CD14-positive monocyte (primary cell): ENCODE measurements at regions not wholly inside any gene's neighbourhood (a gene's known extent, or its start where the extent isn't known, plus 50 kb on each side); places are given as distances from the start of the nearest gene placed in this dataset.
A peak's percentile ranks its signal among the peaks of the same experiment; 100 is the strongest.

Experiments used
- DNase-seq, 3 donors: peaks; one replicate each; pipeline ENCODE4 v3.0.0-alpha.2; 2011 to 2022
- H2AFZ ChIP-seq: 2 replicates; pipeline ENCODE4 v1.6.0; 2012; ENCODE audit warnings: mild to moderate bottlenecking, low read depth, low read length, inconsistent platforms; ENCODE audit not compliant: insufficient read depth, poor library complexity, severe bottlenecking
- H3K27ac ChIP-seq, 2 donors: 1 replicate in 1 of 2; 2 replicates in 1 of 2; pipeline ENCODE4 v1.5.1; 2012 to 2013; ENCODE audit warnings: low read length in 2 of 2, control low read depth in 1 of 2, inconsistent platforms in 1 of 2, low read depth in 1 of 2, mild to moderate bottlenecking in 1 of 2
- H3K27me3 ChIP-seq, 2 donors: one replicate each; pipeline versions ENCODE4 v1.6.0 to v1.6.1; 2011 to 2013; ENCODE audit warnings: low read length in 2 of 2; ENCODE audit not compliant: control insufficient read depth in 2 of 2, insufficient read depth in 2 of 2
- H3K36me3 ChIP-seq, 2 donors: replicated peaks in 1 of 2; 1 replicate in 1 of 2; 2 replicates in 1 of 2; pipeline versions ENCODE4 v1.5.1 to v1.6.1; 2012 to 2013; ENCODE audit warnings: low read length in 2 of 2, control low read depth in 1 of 2, inconsistent platforms in 1 of 2, mild to moderate bottlenecking in 1 of 2; ENCODE audit not compliant: insufficient read depth in 2 of 2, control insufficient read depth in 1 of 2
- H3K4me1 ChIP-seq, 2 donors: 1 replicate in 1 of 2; 2 replicates in 1 of 2; pipeline versions ENCODE4 v1.5.1 to v1.6.1; 2012 to 2013; ENCODE audit warnings: low read length in 2 of 2, control low read depth in 1 of 2, inconsistent platforms in 1 of 2, mild to moderate bottlenecking in 1 of 2, moderate library complexity in 1 of 2; ENCODE audit not compliant: insufficient read depth in 2 of 2, control insufficient read depth in 1 of 2
- H3K4me2 ChIP-seq: replicated peaks from 2 replicates; pipeline ENCODE3; 2012; ENCODE audit warnings: low read length, moderate library complexity, mild to moderate bottlenecking; ENCODE audit not compliant: poor library complexity, severe bottlenecking; ENCODE audit errors: extremely low read depth
- H3K4me3 ChIP-seq, 3 experiments: fragments of 200-600 bp in 1 of 3; sonication (generic) in 1 of 3; replicated peaks in 1 of 3; 1 replicate in 2 of 3; 2 replicates in 1 of 3; pipeline ENCODE4 v1.5.1; 2011 to 2013; ENCODE audit warnings: low read length in 3 of 3, mild to moderate bottlenecking in 3 of 3, control low read depth in 2 of 3, low read depth in 2 of 3, inconsistent platforms in 1 of 3, moderate library complexity in 1 of 3
- H3K79me2 ChIP-seq: 2 replicates; pipeline ENCODE4 v1.6.0; 2012; ENCODE audit warnings: mild to moderate bottlenecking, control low read depth, inconsistent platforms, low read length, moderate library complexity; ENCODE audit not compliant: insufficient read depth
- H3K9ac ChIP-seq: 2 replicates; pipeline ENCODE4 v1.6.0; 2017; ENCODE audit warnings: low read length, mild to moderate bottlenecking; ENCODE audit not compliant: insufficient read depth, poor library complexity, severe bottlenecking
- H3K9me3 ChIP-seq, 2 donors: replicated peaks in 1 of 2; 1 replicate in 1 of 2; 2 replicates in 1 of 2; pipeline versions ENCODE4 v1.5.1 to v1.6.1; 2012 to 2013; ENCODE audit warnings: low read length in 2 of 2, control low read depth in 1 of 2; ENCODE audit not compliant: control insufficient read depth in 1 of 2, insufficient read depth in 1 of 2
- H4K20me1 ChIP-seq: 2 replicates; pipeline ENCODE4 v1.6.0; 2012; ENCODE audit warnings: mild to moderate bottlenecking, low read length, control low read depth, moderate library complexity; ENCODE audit not compliant: insufficient read depth
- H3K27ac Mint-ChIP-seq, 7 donors: one replicate each; pipeline ENCODE4 v1.8.0; 2020; ENCODE audit warnings: mild to moderate bottlenecking in 7 of 7, mixed read lengths in 7 of 7, moderate library complexity in 6 of 7, inconsistent platforms in 2 of 7
- H3K27me3 Mint-ChIP-seq, 3 donors: one replicate each; pipeline ENCODE4 v1.8.0; 2021 to 2022; ENCODE audit warnings: low read depth in 3 of 3, mild to moderate bottlenecking in 3 of 3, mixed read lengths in 3 of 3, moderate library complexity in 3 of 3, inconsistent platforms in 1 of 3
- H3K36me3 Mint-ChIP-seq, 2 donors: one replicate each; pipeline ENCODE4 v1.8.0; 2020; ENCODE audit warnings: mixed read lengths in 2 of 2, inconsistent platforms in 1 of 2, mild to moderate bottlenecking in 1 of 2
- H3K4me1 Mint-ChIP-seq: one replicate; pipeline ENCODE4 v1.8.0; 2020; ENCODE audit warnings: mild to moderate bottlenecking, mixed read lengths
- H3K4me3 Mint-ChIP-seq, 2 donors: one replicate each; pipeline ENCODE4 v1.8.0; 2020; ENCODE audit warnings: mild to moderate bottlenecking in 2 of 2, mixed read lengths in 2 of 2, moderate library complexity in 1 of 2
- H3K9me3 Mint-ChIP-seq, 7 donors: one replicate each; pipeline ENCODE4 v1.8.0; 2020 to 2022; ENCODE audit warnings: mixed read lengths in 7 of 7, mild to moderate bottlenecking in 6 of 7, moderate library complexity in 6 of 7, inconsistent platforms in 2 of 7
- WGBS: methylation state at CpG from one replicate; pipeline ENCODE4 v1.1.5; 2013; ENCODE audit warnings: missing lambda C conversion rate; ENCODE audit not compliant: insufficient coverage; 5-methylcytosine and 5-hydroxymethylcytosine counted together
- intact Hi-C, 2 donors: fragments of 100-400 bp; cut with micrococcal nuclease; formaldehyde crosslinking; loops; one replicate each; pipeline versions ENCODE4 v1.15.0 to v1.15.1; 2023
- TF ChIP-seq, protein P1 (sequence below): fragments of 200-600 bp; IDR thresholded peaks from one replicate; pipeline ENCODE4 v1.8.0; 2022; ENCODE audit warnings: antibody characterized with exemption, mild to moderate bottlenecking

DNA sequence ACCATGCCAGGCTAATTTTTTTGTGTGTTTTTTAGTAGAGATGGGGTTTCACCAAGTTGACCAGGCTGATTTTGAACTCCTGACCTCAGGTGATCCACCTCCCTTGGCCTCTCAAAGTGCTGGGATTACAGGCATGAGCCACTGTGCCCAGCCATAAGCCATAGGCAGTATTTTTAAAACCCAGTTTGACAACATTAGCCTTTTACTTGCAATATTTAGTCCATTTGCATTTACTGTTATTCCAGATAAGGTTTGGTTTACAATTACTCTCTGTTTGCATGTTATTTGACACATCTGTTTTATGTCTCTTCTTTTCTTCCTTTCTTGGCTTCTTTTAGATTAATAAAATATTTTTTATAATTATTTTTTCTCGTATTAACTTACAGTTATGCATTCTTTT, 83.6 kb upstream of the EPHB3 start:
- no peak overlapping the region for H3K4me3 Mint-ChIP-seq
- no peak for DNase-seq
- WGBS, result no CpG with 5 or more reads among the region's 1 CpG

DNA sequence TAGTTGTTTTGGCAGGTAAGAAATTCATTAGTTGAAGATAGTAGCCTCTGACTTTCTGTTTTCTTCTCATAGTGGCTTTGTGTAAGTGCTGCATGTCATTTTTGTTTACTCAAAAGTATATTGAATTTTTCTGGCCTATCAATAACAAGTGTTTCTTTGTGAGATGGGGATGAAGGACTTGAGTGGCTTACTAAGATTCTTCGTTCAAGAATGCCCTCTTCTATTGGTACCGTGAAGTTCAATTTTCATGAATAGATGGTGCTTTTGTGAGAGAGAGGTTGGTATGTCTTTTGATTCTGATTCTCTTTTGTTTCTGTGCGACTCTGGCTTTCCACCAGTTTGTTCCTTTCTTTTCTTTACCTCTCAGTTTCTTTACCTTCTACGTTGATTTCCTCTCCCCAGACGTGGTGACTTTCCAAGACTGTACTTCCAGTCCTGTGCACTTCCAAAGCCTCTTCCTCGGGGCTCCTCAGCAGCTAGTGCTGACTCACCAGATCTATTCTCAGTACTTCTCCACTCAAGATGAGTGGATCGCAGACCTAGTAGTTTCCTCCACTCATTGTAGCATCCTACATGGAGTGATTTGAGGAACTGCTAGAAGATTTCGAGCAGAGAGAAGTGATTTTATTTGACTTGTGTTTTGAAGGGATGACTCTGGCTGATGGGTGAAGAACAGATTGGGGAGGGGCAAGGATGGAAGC, 82.0 kb upstream of the EPHB3 start:
- Histone ChIP-seq H3K4me3 (no peak overlapping the region), H3K27me3 (no peaks in the 10 kb centered on the region), H3K36me3 (no peaks in the 10 kb centered on the region), H2AFZ (peak overlapping the region; percentile 1), H3K27ac (no peak overlapping the region), H3K9ac (no peak overlapping the region), H3K9me3 (no peaks in the 10 kb centered on the region), H4K20me1 (no peaks in the 10 kb centered on the region), H3K79me2 (no peaks in the 10 kb centered on the region), H3K4me2 (no peak overlapping the region), H3K4me1 (peaks cover 6 to 22% of the 10 kb centered on the region in 2 donors)
- H3K27ac Mint-ChIP-seq, result peak overlapping the region in 4 of 7 donors; percentile 9 to 83 (median 30)
- WGBS, result 60% methylated on average over 2 of the region's 8 CpGs
- DNase-seq, result peak; percentile 35 to 78 (median 73)
- peaks cover 0 to 8% (median 2%) of the 10 kb centered on the region in 7 donors for H3K9me3 Mint-ChIP-seq
- peaks cover 0 to 7% (median 1%) of the 10 kb centered on the region in 3 donors for H3K27me3 Mint-ChIP-seq
- peaks cover 11% of the 10 kb centered on the region for H3K4me1 Mint-ChIP-seq
- intact Hi-C loops, result no loop called here
- TF ChIP-seq, protein P1, sequence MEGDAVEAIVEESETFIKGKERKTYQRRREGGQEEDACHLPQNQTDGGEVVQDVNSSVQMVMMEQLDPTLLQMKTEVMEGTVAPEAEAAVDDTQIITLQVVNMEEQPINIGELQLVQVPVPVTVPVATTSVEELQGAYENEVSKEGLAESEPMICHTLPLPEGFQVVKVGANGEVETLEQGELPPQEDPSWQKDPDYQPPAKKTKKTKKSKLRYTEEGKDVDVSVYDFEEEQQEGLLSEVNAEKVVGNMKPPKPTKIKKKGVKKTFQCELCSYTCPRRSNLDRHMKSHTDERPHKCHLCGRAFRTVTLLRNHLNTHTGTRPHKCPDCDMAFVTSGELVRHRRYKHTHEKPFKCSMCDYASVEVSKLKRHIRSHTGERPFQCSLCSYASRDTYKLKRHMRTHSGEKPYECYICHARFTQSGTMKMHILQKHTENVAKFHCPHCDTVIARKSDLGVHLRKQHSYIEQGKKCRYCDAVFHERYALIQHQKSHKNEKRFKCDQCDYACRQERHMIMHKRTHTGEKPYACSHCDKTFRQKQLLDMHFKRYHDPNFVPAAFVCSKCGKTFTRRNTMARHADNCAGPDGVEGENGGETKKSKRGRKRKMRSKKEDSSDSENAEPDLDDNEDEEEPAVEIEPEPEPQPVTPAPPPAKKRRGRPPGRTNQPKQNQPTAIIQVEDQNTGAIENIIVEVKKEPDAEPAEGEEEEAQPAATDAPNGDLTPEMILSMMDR, result no peak
- no peaks in the 10 kb centered on the region for H3K36me3 Mint-ChIP-seq
- H3K4me3 Mint-ChIP-seq, result no peak overlapping the region

More for the DNA sequence above, 83.6 kb upstream of the EPHB3 start:
- no peak overlapping the region for H3K4me2 ChIP-seq
- H3K9ac ChIP-seq, result no peak overlapping the region
- H3K27me3 Mint-ChIP-seq, result peaks cover 0 to 7% (median 1%) of the 10 kb centered on the region in 3 donors
- H3K4me1 Mint-ChIP-seq, result peaks cover 17% of the 10 kb centered on the region
- H3K27ac ChIP-seq, result no peak overlapping the region
- TF ChIP-seq, protein P1, result no peak
- peaks cover 0 to 8% (median 2%) of the 10 kb centered on the region in 7 donors for H3K9me3 Mint-ChIP-seq
- intact Hi-C loops, result no loop called here
- H2AFZ ChIP-seq, result no peak overlapping the region
- H3K79me2 ChIP-seq, result no peaks in the 10 kb centered on the region
- H3K27ac Mint-ChIP-seq, result no peak overlapping the region
- H3K4me1 ChIP-seq, result peaks cover 12 to 28% of the 10 kb centered on the region in 2 donors
- no peaks in the 10 kb centered on the region for H3K36me3 Mint-ChIP-seq
- H3K9me3 ChIP-seq, result no peaks in the 10 kb centered on the region
- H3K27me3 ChIP-seq, result no peaks in the 10 kb centered on the region
- H3K36me3 ChIP-seq, result no peaks in the 10 kb centered on the region
- H3K4me3 ChIP-seq, result no peak overlapping the region
- H4K20me1 ChIP-seq, result no peaks in the 10 kb centered on the region
